ENCODE measurements at regions not wholly inside any gene's neighbourhood (a gene's known extent, or its start where the extent isn't known, plus 50 kb on each side); places are given as distances from the start of the nearest gene placed in this dataset.

DNA sequence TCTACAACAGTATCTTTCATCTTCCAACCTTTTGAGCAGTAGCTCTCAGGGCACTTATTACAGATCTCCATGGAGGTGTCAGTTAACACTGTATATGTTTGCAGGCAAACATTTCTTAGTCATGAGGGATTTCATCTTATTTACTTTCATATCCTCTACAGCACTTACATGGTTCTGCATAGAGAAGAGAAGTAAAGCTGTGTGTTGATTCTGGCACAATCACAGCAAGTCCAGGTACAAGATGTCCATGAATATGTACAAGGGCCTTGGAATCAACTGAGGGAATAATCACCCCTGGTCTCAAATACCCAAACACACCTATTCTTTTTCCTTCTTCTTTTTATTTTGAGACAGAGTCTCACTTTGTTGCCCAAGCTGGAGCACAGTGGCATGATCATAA lies 142.0 kb upstream of the TRPM3 start:
- no peak for TF ChIP-seq CREB1 (IDR thresholded peaks at IDR 0.05; ENCODE audit: low read depth)
- TF ChIP-seq RAD21 (IDR thresholded peaks at IDR 0.05; ENCODE audit: low read depth), result no peak
- TF ChIP-seq EP300 (IDR thresholded peaks at IDR 0.05; ENCODE audit: borderline replicate concordance), result no peak
- no peak for TF ChIP-seq EGR1 (IDR thresholded peaks at IDR 0.05)
- TF ChIP-seq CEBPB (IDR thresholded peaks at IDR 0.05), result no peak
- no peak for TF ChIP-seq FOXM1 (IDR thresholded peaks at IDR 0.05; ENCODE audit: borderline replicate concordance, low read depth)
- TF ChIP-seq, protein P1, sequence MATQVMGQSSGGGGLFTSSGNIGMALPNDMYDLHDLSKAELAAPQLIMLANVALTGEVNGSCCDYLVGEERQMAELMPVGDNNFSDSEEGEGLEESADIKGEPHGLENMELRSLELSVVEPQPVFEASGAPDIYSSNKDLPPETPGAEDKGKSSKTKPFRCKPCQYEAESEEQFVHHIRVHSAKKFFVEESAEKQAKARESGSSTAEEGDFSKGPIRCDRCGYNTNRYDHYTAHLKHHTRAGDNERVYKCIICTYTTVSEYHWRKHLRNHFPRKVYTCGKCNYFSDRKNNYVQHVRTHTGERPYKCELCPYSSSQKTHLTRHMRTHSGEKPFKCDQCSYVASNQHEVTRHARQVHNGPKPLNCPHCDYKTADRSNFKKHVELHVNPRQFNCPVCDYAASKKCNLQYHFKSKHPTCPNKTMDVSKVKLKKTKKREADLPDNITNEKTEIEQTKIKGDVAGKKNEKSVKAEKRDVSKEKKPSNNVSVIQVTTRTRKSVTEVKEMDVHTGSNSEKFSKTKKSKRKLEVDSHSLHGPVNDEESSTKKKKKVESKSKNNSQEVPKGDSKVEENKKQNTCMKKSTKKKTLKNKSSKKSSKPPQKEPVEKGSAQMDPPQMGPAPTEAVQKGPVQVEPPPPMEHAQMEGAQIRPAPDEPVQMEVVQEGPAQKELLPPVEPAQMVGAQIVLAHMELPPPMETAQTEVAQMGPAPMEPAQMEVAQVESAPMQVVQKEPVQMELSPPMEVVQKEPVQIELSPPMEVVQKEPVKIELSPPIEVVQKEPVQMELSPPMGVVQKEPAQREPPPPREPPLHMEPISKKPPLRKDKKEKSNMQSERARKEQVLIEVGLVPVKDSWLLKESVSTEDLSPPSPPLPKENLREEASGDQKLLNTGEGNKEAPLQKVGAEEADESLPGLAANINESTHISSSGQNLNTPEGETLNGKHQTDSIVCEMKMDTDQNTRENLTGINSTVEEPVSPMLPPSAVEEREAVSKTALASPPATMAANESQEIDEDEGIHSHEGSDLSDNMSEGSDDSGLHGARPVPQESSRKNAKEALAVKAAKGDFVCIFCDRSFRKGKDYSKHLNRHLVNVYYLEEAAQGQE (IDR thresholded peaks at IDR 0.05; ENCODE audit: low read depth), result no peak
- no peak for TF ChIP-seq TCF12 (IDR thresholded peaks at IDR 0.05; ENCODE audit: low read depth)
- no peak for TF ChIP-seq TEAD4 (IDR thresholded peaks at IDR 0.05)
- no peak for TF ChIP-seq TAF1 (IDR thresholded peaks at IDR 0.05; ENCODE audit: low read depth)
- no peak for TF ChIP-seq YY1 (IDR thresholded peaks at IDR 0.05; ENCODE audit: low read depth)
- no peak for TF ChIP-seq MAX (IDR thresholded peaks at IDR 0.05)
- no peak for TF ChIP-seq ZBTB7A (IDR thresholded peaks at IDR 0.05; ENCODE audit: low read depth)

All from Ishikawa (cell line).